Kidney (tissue), 13 donors: ENCODE measurements at regions not wholly inside any gene's neighbourhood (a gene's known extent, or its start where the extent isn't known, plus 50 kb on each side); places are given as distances from the start of the nearest gene placed in this dataset.

ENCODE experiments used
- DNase-seq, 5 donors: peaks; one replicate each; pipeline ENCODE4 v3.0.0-alpha.2; 2013 to 2020
- FAIRE-seq: peaks from 2 replicates; lab custom pipeline; 2012; peaks lifted over from hg19 to GRCh38; lab: Jason Lieb, UNC
- H3K27ac ChIP-seq, 2 donors: one replicate each; pipeline ENCODE4 v1.7.0; 2013; ENCODE audit warnings: low read depth in 2 of 2, low read length in 2 of 2, inconsistent platforms in 1 of 2
- H3K27me3 ChIP-seq: one replicate; pipeline ENCODE4 v1.7.1; 2013; ENCODE audit warnings: low read length, inconsistent platforms; ENCODE audit not compliant: control insufficient read depth, insufficient read depth
- H3K36me3 ChIP-seq, 3 donors: one replicate each; pipeline versions ENCODE4 v1.7.0 to v1.7.1; 2013; ENCODE audit warnings: low read length in 3 of 3, control low read depth in 1 of 3, inconsistent platforms in 1 of 3; ENCODE audit not compliant: insufficient read depth in 3 of 3, control insufficient read depth in 2 of 3
- H3K4me1 ChIP-seq, 3 donors: one replicate each; pipeline versions ENCODE4 v1.7.0 to v1.7.1; 2013; ENCODE audit warnings: low read length in 3 of 3, inconsistent platforms in 1 of 3, low read depth in 1 of 3; ENCODE audit not compliant: control insufficient read depth in 2 of 3, insufficient read depth in 2 of 3
- H3K4me3 ChIP-seq, 3 donors: one replicate each; pipeline versions ENCODE4 v1.7.0 to v1.8.1; 2013; ENCODE audit warnings: low read length in 3 of 3, control low read depth in 1 of 3, inconsistent platforms in 1 of 3
- H3K9ac ChIP-seq, 3 donors: one replicate each; pipeline versions ENCODE4 v1.7.0 to v1.7.1; 2013; ENCODE audit warnings: low read length in 3 of 3, control low read depth in 1 of 3, inconsistent platforms in 1 of 3
- H3K9me3 ChIP-seq, 3 donors: one replicate each; pipeline versions ENCODE4 v1.7.0 to v1.7.1; 2013; ENCODE audit warnings: low read length in 3 of 3, control low read depth in 1 of 3, inconsistent platforms in 1 of 3; ENCODE audit not compliant: control insufficient read depth in 2 of 3, insufficient read depth in 1 of 3
- CTCF ChIP-seq: IDR thresholded peaks from 3 replicates; pipeline ENCODE4 v1.5.1; 2012; ENCODE audit warnings: mild to moderate bottlenecking, moderate library complexity, borderline replicate concordance; ENCODE audit not compliant: insufficient read depth; ENCODE audit errors: extremely low read depth
- intact Hi-C: fragments of 100-400 bp; cut with DNase I; formaldehyde crosslinking; loops from one replicate; pipeline ENCODE4 v1.11.1; 2022
- donor health status: control.
- donor health status: control.
- donor health status: control.
- donor health status: control.
- donor health status: control.
- donor health status: DM: yes; HTN: yes; CAD: no.
- donor health status: Normal renal cell carcinoma (clear cell type).

DNA sequence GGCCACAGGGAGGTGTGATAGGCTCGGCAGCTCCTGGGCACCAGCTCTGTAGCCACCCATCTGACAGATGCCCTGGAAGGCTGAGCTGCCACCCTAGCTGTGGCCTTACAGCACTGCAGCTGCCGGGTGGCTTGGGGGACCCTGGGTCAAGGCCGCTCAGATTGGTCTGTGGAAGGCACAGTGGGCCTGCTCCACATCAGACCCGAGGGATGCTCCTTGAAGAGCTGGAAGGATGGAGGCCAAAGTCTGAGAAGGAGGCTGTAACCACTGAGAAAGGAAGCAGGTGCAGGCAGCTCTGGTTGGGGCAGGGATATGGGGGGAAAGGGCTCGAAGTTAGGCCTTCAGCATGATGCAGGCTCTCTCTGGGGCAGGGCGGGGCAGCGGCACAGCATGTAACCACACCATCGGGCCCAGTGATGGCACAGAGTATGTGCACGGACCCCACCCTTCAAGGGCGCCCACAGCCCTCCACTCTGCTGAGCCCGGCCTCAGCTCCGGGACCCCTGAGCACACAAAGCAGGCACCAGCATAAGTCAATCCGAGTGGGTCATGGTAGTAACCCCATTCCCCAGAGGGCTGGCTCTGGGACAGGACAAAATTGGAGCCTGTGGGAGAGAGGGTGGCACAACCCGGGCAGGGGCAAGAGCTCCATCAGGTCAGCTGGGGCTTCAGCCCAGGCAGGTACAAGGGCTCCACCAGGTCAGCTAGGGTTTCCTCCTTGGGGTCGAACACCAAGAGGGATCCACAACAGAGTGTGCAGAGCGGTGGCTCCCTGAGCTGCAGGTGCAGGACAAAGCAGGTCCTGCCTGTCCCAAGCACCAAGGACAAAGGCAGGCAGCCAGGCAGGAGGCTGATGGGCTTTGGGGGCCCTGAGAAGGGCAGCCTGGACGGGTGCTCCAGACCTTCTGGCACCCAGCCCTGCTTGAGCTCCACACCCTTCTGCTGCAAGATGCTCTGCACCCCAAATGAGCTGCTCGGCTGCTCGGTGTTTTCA lies 1511.1 kb downstream of the BRD1 start:
- DNase-seq (peak in 1 of 5 donors; percentile 56), FAIRE-seq (no peak)
- no peaks in the 10 kb centered on the region for H3K36me3 ChIP-seq
- H3K9ac ChIP-seq = no peak overlapping the region
- H3K4me1 ChIP-seq = no peaks in the 10 kb centered on the region
- H3K27me3 ChIP-seq = no peaks in the 10 kb centered on the region
- H3K4me3 ChIP-seq = no peak overlapping the region
- H3K27ac ChIP-seq = no peak overlapping the region
- intact Hi-C loops = no loop called here
- no peak for TF ChIP-seq CTCF
- H3K9me3 ChIP-seq = peaks cover 0 to 2% (median 0%) of the 10 kb centered on the region in 3 donors

- intact Hi-C loops = no loop called here
- Histone ChIP-seq H3K27ac (no peak overlapping the region), H3K9ac (no peak overlapping the region), H3K4me3 (no peak overlapping the region), H3K9me3 (peaks cover 0 to 2% (median 0%) of the 10 kb centered on the region in 3 donors), H3K27me3 (no peaks in the 10 kb centered on the region), H3K4me1 (no peaks in the 10 kb centered on the region), H3K36me3 (no peaks in the 10 kb centered on the region)
- DNase-seq = peak in 1 of 5 donors; percentile 72
- no peak for TF ChIP-seq CTCF
- no peak for FAIRE-seq
These were observed 1512.0 kb downstream of the BRD1 start for GRCh38 chr22:48315439-48316256.

GRCh38 chr22:48314073-48314472 lies 1513.6 kb downstream of the BRD1 start:
- Histone ChIP-seq H3K9me3 (peaks cover 0 to 2% (median 0%) of the 10 kb centered on the region in 3 donors), H3K4me1 (no peaks in the 10 kb centered on the region), H3K36me3 (no peaks in the 10 kb centered on the region), H3K4me3 (no peak overlapping the region), H3K9ac (no peak overlapping the region), H3K27ac (no peak overlapping the region), H3K27me3 (no peaks in the 10 kb centered on the region)
- TF ChIP-seq CTCF = no peak
- DNase-seq = no peak
- intact Hi-C loops = no loop called here
- no peak for FAIRE-seq
